Tibial artery (tissue), 4 donors: ENCODE measurements at regions not wholly inside any gene's neighbourhood (a gene's known extent, or its start where the extent isn't known, plus 50 kb on each side); places are given as distances from the start of the nearest gene placed in this dataset.

Source experiments
- DNase-seq, 2 donors: peaks; one replicate each; pipeline ENCODE4 v3.0.0-alpha.2; 2019
- H3K27ac ChIP-seq, 2 donors: fragments of 200-600 bp; sonication (generic) in 1 of 2; 1 replicate in 1 of 2; 2 replicates in 1 of 2; pipeline ENCODE4 v1.5.1; 2018 to 2019; ENCODE audit warnings: mild to moderate bottlenecking in 1 of 2
- H3K27me3 ChIP-seq, 2 donors: fragments of 200-600 bp; sonication (generic) in 1 of 2; one replicate each; pipeline versions ENCODE4 v1.5.1 to v1.6.0; 2016 to 2019
- H3K36me3 ChIP-seq, 3 donors: fragments of 200-600 bp; sonication (generic) in 2 of 3; one replicate each; pipeline ENCODE4 v1.5.1; 2016 to 2019; ENCODE audit warnings: mild to moderate bottlenecking in 2 of 3
- H3K4me1 ChIP-seq, 4 donors: fragments of 200-600 bp; sonication (generic) in 2 of 4; 1 replicate in 3 of 4; 2 replicates in 1 of 4; pipeline ENCODE4 v1.5.1; 2016 to 2019
- H3K4me3 ChIP-seq, 2 donors: fragments of 200-600 bp; sonication (generic) in 1 of 2; 1 replicate in 1 of 2; 2 replicates in 1 of 2; pipeline ENCODE4 v1.5.1; 2018 to 2019; ENCODE audit warnings: mild to moderate bottlenecking in 2 of 2
- H3K9me3 ChIP-seq, 3 donors: fragments of 200-600 bp; sonication (generic) in 1 of 3; one replicate each; pipeline ENCODE4 v1.5.1; 2016 to 2019
- CTCF ChIP-seq, 2 experiments: fragments of 200-600 bp in 1 of 2; fragments of 450-650 bp in 1 of 2; IDR thresholded peaks; one replicate each; pipeline ENCODE4 v1.5.1; 2017 to 2019; ENCODE audit warnings: antibody characterized with exemption in 2 of 2, mild to moderate bottlenecking in 1 of 2, moderate library complexity in 1 of 2
- intact Hi-C: fragments of 100-400 bp; cut with DNase I; formaldehyde crosslinking; loops from one replicate; pipeline ENCODE4 v1.15.0; 2023; ENCODE audit warnings: low total_unique reads

- intact Hi-C loops: no loop called here
- Histone ChIP-seq H3K36me3 (no peaks in the 10 kb centered on the region), H3K27me3 (no peaks in the 10 kb centered on the region), H3K27ac (no peak overlapping the region), H3K9me3 (no peaks in the 10 kb centered on the region), H3K4me3 (no peak overlapping the region), H3K4me1 (peaks cover 0 to 23% (median 11%) of the 10 kb centered on the region in 4 donors)
- TF ChIP-seq CTCF (IDR thresholded peaks at IDR 0.05): no peak
- DNase-seq: no peak
These were observed 122.7 kb upstream of the MDM1 start for GRCh38 chr12:68454892-68455291.

GRCh38 chr12:68455691-68456345 lies 123.7 kb upstream of the MDM1 start:
- no peaks in the 10 kb centered on the region for H3K27me3 ChIP-seq
- peaks cover 0 to 18% (median 10%) of the 10 kb centered on the region in 4 donors for H3K4me1 ChIP-seq
- intact Hi-C loops: no loop called here
- DNase-seq: no peak
- no peak overlapping the region for H3K4me3 ChIP-seq
- no peaks in the 10 kb centered on the region for H3K9me3 ChIP-seq
- no peak overlapping the region for H3K27ac ChIP-seq
- TF ChIP-seq CTCF (IDR thresholded peaks at IDR 0.05): no peak
- H3K36me3 ChIP-seq: no peaks in the 10 kb centered on the region

- Histone ChIP-seq H3K9me3 (no peaks in the 10 kb centered on the region), H3K27me3 (no peaks in the 10 kb centered on the region), H3K36me3 (no peaks in the 10 kb centered on the region), H3K4me1 (no peaks in the 10 kb centered on the region), H3K27ac (no peak overlapping the region), H3K4me3 (no peak overlapping the region)
- DNase-seq: no peak
- no peak for TF ChIP-seq CTCF (IDR thresholded peaks at IDR 0.05)
- intact Hi-C loops: no loop called here
These were observed 126.7 kb upstream of the MDM1 start for GRCh38 chr12:68458866-68459265.

GRCh38 chr12:68460236-68460635 lies 128.1 kb upstream of the MDM1 start:
- H3K27me3 ChIP-seq: no peaks in the 10 kb centered on the region
- H3K36me3 ChIP-seq: no peaks in the 10 kb centered on the region
- no peaks in the 10 kb centered on the region for H3K9me3 ChIP-seq
- no peak overlapping the region for H3K27ac ChIP-seq
- TF ChIP-seq CTCF (IDR thresholded peaks at IDR 0.05): no peak
- H3K4me1 ChIP-seq: no peaks in the 10 kb centered on the region
- intact Hi-C loops: no loop called here
- no peak for DNase-seq
- H3K4me3 ChIP-seq: no peak overlapping the region

- no peak for DNase-seq
These were observed 129.5 kb upstream of the MDM1 start for GRCh38 chr12:68461645-68462044.

More at GRCh38 chr12:68461645-68462044, 129.5 kb upstream of the MDM1 start:
- H3K4me1 ChIP-seq: no peaks in the 10 kb centered on the region
- no peaks in the 10 kb centered on the region for H3K36me3 ChIP-seq
- H3K27me3 ChIP-seq: no peaks in the 10 kb centered on the region
- no peak overlapping the region for H3K27ac ChIP-seq
- no peaks in the 10 kb centered on the region for H3K9me3 ChIP-seq
- TF ChIP-seq CTCF (IDR thresholded peaks at IDR 0.05): no peak
- H3K4me3 ChIP-seq: no peak overlapping the region
- intact Hi-C loops: no loop called here
